Endodermal cell (in vitro differentiated cells): ENCODE measurements at regions not wholly inside any gene's neighbourhood (a gene's known extent, or its start where the extent isn't known, plus 50 kb on each side); places are given as distances from the start of the nearest gene placed in this dataset.

Experiments used
- DNase-seq: peaks from one replicate; pipeline ENCODE4 v3.0.0-alpha.2; 2017
- H3K27ac ChIP-seq: 2 replicates; pipeline ENCODE4 v1.5.1; 2013; ENCODE audit warnings: mild to moderate bottlenecking, low read depth, low read length, moderate library complexity
- H3K27me3 ChIP-seq: 2 replicates; pipeline ENCODE4 v1.6.1; 2013; ENCODE audit warnings: mild to moderate bottlenecking, low read length, moderate library complexity; ENCODE audit not compliant: insufficient read depth, control insufficient read depth, poor library complexity, severe bottlenecking
- H3K36me3 ChIP-seq: 2 replicates; pipeline ENCODE4 v1.7.0; 2013; ENCODE audit warnings: mild to moderate bottlenecking, low read length, moderate library complexity; ENCODE audit not compliant: control insufficient read depth, insufficient read depth
- H3K4me1 ChIP-seq: one replicate; pipeline ENCODE4 v1.7.0; 2013; ENCODE audit warnings: low read length; ENCODE audit not compliant: control insufficient read depth, insufficient read depth
- H3K4me3 ChIP-seq: 2 replicates; pipeline ENCODE4 v1.5.1; 2013; ENCODE audit warnings: mild to moderate bottlenecking, low read length, moderate library complexity
- H3K9ac ChIP-seq: 2 replicates; pipeline ENCODE4 v1.6.1; 2013; ENCODE audit warnings: mild to moderate bottlenecking, low read length, moderate library complexity; ENCODE audit not compliant: poor library complexity, severe bottlenecking; ENCODE audit errors: extremely low read depth
- H3K9me3 ChIP-seq: 2 replicates; pipeline ENCODE4 v1.6.1; 2013; ENCODE audit warnings: mild to moderate bottlenecking, low read length, moderate library complexity; ENCODE audit not compliant: control insufficient read depth
- H3K27ac Mint-ChIP-seq: 2 replicates; pipeline ENCODE4 v1.8.0; 2020; ENCODE audit warnings: mixed read lengths
- H3K27me3 Mint-ChIP-seq: 2 replicates; pipeline ENCODE4 v1.8.0; 2021; ENCODE audit warnings: mild to moderate bottlenecking, mixed read lengths; ENCODE audit not compliant: insufficient read depth
- H3K36me3 Mint-ChIP-seq: 2 replicates; pipeline ENCODE4 v1.8.0; 2020; ENCODE audit warnings: low read depth, mixed read lengths
- H3K4me1 Mint-ChIP-seq: 2 replicates; pipeline ENCODE4 v1.8.0; 2020; ENCODE audit warnings: mixed read lengths
- H3K4me3 Mint-ChIP-seq: 2 replicates; pipeline ENCODE4 v1.8.0; 2020; ENCODE audit warnings: mild to moderate bottlenecking, moderate library complexity, mixed read lengths
- H3K9me3 Mint-ChIP-seq: 2 replicates; pipeline ENCODE4 v1.8.0; 2020; ENCODE audit warnings: mild to moderate bottlenecking, mixed read lengths
- CTCF ChIP-seq: fragments of 200-600 bp; sonication (generic); conservative IDR thresholded peaks from 2 replicates; pipeline ENCODE4 v1.5.0; 2021; ENCODE audit warnings: antibody characterized with exemption, mild to moderate bottlenecking
- WGBS, 2 experiments: methylation state at CpG; one replicate each; pipeline versions ENCODE4 v1.1.5 to v1.1.7; 2013; ENCODE audit warnings: missing lambda C conversion rate in 2 of 2, mixed read lengths in 1 of 2; ENCODE audit not compliant: insufficient coverage in 1 of 2, insufficient read length in 1 of 2; 5-methylcytosine and 5-hydroxymethylcytosine counted together

- no peak for DNase-seq
- no peak for TF ChIP-seq CTCF
- no peaks in the 10 kb centered on the region for H3K9me3 Mint-ChIP-seq
- Histone ChIP-seq H3K27me3 (peaks cover 9% of the 10 kb centered on the region), H3K27ac (no peak overlapping the region), H3K4me3 (no peak overlapping the region), H3K36me3 (no peaks in the 10 kb centered on the region), H3K4me1 (no peaks in the 10 kb centered on the region), H3K9ac (no peak overlapping the region), H3K9me3 (no peaks in the 10 kb centered on the region)
- H3K36me3 Mint-ChIP-seq: no peaks in the 10 kb centered on the region
- H3K27me3 Mint-ChIP-seq: no peaks in the 10 kb centered on the region
- WGBS, 2 experiments: 86% methylated on average over 3 of the region's 3 CpGs; no CpG with 5 or more reads in 1 of the 2 experiments
- H3K27ac Mint-ChIP-seq: no peak overlapping the region
- no peaks in the 10 kb centered on the region for H3K4me1 Mint-ChIP-seq
- no peak overlapping the region for H3K4me3 Mint-ChIP-seq
These were observed 216.8 kb upstream of the SLC14A2 start for GRCh38 chr18:45398448-45398847.

- Histone ChIP-seq H3K4me1 (no peaks in the 10 kb centered on the region), H3K27me3 (peaks cover 9% of the 10 kb centered on the region), H3K27ac (no peak overlapping the region), H3K36me3 (no peaks in the 10 kb centered on the region), H3K4me3 (no peak overlapping the region), H3K9ac (no peak overlapping the region), H3K9me3 (no peaks in the 10 kb centered on the region)
- H3K27me3 Mint-ChIP-seq: no peaks in the 10 kb centered on the region
- DNase-seq: no peak
- no peak overlapping the region for H3K27ac Mint-ChIP-seq
- no peak for TF ChIP-seq CTCF
- no peaks in the 10 kb centered on the region for H3K9me3 Mint-ChIP-seq
- no peaks in the 10 kb centered on the region for H3K4me1 Mint-ChIP-seq
- H3K36me3 Mint-ChIP-seq: no peaks in the 10 kb centered on the region
- H3K4me3 Mint-ChIP-seq: no peak overlapping the region
- WGBS, 2 experiments: 92 to 95% methylated on average over 2 of the region's 2 CpGs
These were observed 216.1 kb upstream of the SLC14A2 start for GRCh38 chr18:45399146-45399545.

GRCh38 chr18:45399643-45400042, 215.6 kb upstream of the SLC14A2 start:
- H3K27ac ChIP-seq: no peak overlapping the region
- H3K27me3 ChIP-seq: peaks cover 5% of the 10 kb centered on the region
- no peaks in the 10 kb centered on the region for H3K4me1 ChIP-seq
- Mint-ChIP-seq H3K36me3 (no peaks in the 10 kb centered on the region), H3K27ac (no peak overlapping the region), H3K4me3 (no peak overlapping the region), H3K27me3 (no peaks in the 10 kb centered on the region), H3K4me1 (no peaks in the 10 kb centered on the region), H3K9me3 (no peaks in the 10 kb centered on the region)
- TF ChIP-seq CTCF: no peak
- no peaks in the 10 kb centered on the region for H3K9me3 ChIP-seq
- no peak overlapping the region for H3K9ac ChIP-seq
- WGBS, 2 experiments: 96% methylated on average over 1 of the region's 1 CpG; no CpG with 5 or more reads in 1 of the 2 experiments
- H3K4me3 ChIP-seq: no peak overlapping the region
- no peaks in the 10 kb centered on the region for H3K36me3 ChIP-seq
- DNase-seq: no peak
